Superior temporal gyrus (tissue), 1 donor: ENCODE measurements at regions not wholly inside any gene's neighbourhood (a gene's known extent, or its start where the extent isn't known, plus 50 kb on each side); places are given as distances from the start of the nearest gene placed in this dataset.

Experiments
- DNase-seq: peaks from one replicate; pipeline ENCODE4 v3.0.0-alpha.2; 2016; ENCODE audit errors: extremely low spot score

- no peak for DNase-seq
Observed at GRCh38 chr4:81632581-81633299, 161.0 kb upstream of the RASGEF1B start.

GRCh38 chr4:81631958-81632441 lies 160.3 kb upstream of the RASGEF1B start:
- DNase-seq = no peak

DNA sequence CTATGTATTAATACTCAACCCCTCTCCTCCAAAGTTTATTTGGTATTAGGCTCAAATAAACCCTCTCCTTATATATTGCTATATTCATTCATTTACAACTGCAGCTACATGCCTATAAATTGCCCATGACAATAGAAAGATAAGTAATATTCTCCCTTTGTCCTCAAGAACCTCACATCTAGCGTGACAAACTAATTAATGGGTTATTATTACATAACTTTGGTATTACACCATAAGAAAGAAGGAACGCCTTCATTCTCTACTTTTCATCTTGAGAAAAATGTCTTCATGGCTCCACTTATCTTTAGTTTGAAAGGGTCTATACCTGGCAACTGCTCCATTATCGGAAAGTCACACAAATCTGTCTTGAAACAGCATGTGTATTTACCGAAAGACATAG lies 157.7 kb upstream of the RASGEF1B start:
- no peak for DNase-seq

GRCh38 chr4:81628489-81628888 lies 156.8 kb upstream of the RASGEF1B start:
- no peak for DNase-seq

DNA sequence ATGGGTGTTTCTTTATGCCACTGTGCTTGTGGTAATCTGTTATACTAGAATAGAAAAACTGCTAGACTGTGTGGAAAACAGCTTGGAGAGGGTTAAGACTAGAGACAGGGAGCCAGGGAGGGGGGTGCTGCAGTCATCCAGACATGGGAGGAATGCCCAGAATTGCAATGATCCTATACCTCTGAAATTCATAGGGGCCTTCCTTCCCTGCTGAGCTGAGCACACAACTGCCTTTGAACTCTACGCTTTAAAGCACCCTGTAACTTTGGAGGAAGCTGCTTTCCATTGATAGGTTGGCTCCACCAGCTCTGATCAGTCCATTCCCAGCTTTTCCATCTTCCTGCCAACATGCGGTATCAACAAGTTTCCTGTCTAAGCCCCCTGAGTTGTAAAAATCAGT lies 155.9 kb upstream of the RASGEF1B start:
- DNase-seq = no peak

DNA sequence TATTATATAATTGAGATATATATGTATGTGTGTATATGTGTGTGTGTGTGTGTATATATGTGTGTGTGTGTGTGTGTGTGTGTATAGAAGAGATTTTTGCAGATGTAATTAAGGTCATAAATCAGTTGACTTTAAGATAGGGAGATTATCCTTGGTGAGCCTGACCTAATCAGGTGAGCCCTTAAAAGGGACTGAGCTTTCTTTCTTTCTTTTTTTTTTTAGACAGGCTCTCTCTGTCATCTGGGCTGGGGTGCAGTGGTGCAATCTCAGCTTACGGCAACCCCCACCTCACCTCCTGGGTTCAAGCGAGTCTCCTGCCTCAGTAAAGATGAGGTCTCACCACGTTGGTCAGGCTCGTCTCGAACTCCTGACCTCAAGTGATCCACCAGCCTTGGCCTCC lies 155.1 kb upstream of the RASGEF1B start:
- DNase-seq = no peak

GRCh38 chr4:81625422-81626417 lies 154.0 kb upstream of the RASGEF1B start:
- no peak for DNase-seq

GRCh38 chr4:81623434-81623833 lies 151.7 kb upstream of the RASGEF1B start:
- DNase-seq = no peak

GRCh38 chr4:81622474-81623184 lies 150.9 kb upstream of the RASGEF1B start:
- DNase-seq = no peak

DNA sequence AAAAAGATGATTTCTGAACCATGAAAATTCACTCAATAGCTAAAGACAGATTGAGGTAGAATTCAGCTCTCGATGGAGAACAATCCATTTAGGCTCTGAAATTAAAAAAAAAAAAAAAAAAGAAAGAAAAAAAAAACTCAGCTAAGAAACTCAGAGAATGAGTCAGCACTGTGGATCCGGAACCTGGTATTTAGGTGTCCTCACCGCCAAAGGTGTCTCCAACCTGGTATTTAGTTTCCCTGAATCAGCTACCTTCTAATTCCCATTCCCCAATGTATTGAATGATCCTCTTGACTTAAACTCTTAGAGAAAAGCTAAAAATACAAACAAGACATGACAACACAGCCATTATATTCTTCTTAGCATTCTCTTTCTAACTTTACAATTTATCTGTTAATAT lies 150.3 kb upstream of the RASGEF1B start:
- DNase-seq = no peak

DNA sequence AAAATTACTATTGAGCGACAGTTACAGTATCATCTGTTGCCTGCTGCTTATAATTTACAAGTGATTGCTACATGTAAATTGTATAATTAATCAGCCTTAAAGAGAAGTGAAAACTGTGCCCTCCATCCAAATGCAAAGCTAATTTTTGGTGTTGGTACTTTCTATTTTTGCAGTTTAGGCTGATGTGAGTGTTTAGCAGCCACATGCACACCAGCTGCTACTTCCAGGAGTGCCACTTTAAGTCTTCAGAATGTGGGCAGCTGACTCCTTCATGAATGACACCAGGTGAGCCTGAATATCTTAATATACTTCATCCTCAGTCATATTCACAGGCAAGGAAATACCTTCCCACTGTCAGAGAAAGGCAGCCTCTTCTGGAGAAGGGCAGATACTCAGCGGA lies 149.8 kb upstream of the RASGEF1B start:
- DNase-seq = no peak

DNA sequence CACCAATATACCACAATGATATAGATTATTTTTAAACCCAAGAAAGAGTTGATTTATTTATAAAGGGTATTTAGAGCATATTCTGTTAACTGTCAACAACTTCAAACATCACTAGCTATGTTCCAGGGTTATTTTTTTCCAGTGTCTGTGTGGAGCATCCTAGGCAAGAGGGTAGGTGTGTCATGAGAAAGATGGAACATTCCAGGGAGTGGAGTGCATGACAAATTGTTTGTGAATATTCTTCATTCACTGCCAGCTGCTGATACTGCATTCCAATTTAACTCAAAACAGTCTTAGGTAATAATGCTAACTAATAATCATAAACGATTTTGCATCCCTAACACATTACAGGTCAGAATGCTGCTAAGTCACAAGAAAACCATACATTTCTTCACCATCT lies 148.7 kb upstream of the RASGEF1B start:
- no peak for DNase-seq

GRCh38 chr4:81617545-81617944 lies 145.8 kb upstream of the RASGEF1B start:
- no peak for DNase-seq

- DNase-seq = no peak
Observed at GRCh38 chr4:81611221-81611620, 139.5 kb upstream of the RASGEF1B start.

- no peak for DNase-seq
Observed at GRCh38 chr4:81609844-81610243, 138.1 kb upstream of the RASGEF1B start.

DNA sequence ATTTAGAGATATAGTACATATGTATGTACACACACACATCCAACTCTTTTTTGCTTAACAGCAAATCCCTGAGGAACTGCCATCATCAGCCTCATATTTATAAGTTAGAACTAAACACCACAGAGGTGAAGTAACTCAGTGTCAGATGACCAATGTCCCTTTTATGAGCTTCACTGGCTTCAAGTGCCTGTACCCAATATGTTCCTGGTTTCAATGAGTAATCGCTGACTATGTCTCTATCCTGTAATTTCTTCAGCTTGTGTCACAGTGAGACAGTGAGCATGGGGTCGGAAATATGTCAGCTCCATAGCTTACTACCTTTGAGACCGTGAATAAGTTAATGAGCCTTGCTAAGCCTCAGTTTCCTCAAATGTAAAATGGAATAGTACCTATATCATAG lies 136.2 kb upstream of the RASGEF1B start:
- DNase-seq = no peak

DNA sequence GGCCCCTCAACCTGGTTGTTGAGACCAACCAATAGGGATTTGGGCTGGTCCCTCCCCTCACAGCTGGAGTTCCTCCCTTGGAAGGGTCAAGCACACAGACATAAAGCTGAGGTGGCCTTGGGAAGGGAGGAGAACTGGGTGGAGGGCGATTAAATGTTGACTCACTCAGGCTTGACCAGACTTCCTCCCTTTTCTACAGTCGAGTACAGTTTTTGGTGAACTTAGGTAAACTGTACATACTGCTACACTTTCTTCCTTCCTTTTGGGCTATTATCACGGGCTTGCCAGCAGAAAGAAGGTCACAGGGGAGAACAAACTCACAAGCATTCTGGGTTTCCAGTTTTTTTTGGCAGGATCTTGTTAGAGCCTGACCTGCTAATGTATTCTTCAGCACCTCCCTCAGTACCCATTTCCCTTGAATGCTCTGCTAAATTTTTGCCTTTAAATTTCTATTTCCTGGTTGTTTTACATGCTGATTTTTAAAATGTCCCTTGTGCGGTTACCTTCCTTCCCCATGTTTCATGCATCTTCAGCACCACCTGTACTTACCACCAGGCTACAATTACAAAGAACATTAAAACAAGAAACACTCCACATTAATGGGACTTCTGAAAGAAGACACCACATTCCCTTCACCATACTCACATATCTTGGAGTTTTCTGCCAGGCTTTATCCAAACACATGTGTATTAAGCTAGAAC lies 135.2 kb upstream of the RASGEF1B start:
- no peak for DNase-seq

GRCh38 chr4:81606166-81606565 lies 134.5 kb upstream of the RASGEF1B start:
- no peak for DNase-seq

DNA sequence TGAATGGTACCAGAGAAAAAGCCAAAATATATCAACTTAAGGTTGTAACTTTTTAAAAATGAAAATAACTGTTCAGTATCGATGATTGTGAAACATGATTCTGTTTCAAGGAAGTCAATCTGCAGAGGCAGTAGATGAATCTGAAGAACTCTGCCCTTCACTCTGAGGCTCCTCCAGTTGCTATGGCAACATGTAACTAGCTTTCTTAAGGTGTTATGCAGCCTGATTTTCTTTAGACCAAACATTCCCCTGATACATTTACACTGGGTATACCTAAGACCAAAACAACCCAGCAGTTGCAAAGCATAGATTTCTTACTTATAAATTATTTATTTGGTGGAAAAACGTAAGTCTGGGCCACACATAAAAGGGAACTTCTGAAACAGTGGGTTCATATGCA lies 133.6 kb upstream of the RASGEF1B start:
- DNase-seq = no peak

GRCh38 chr4:81604683-81605218 lies 133.0 kb upstream of the RASGEF1B start:
- no peak for DNase-seq

DNA sequence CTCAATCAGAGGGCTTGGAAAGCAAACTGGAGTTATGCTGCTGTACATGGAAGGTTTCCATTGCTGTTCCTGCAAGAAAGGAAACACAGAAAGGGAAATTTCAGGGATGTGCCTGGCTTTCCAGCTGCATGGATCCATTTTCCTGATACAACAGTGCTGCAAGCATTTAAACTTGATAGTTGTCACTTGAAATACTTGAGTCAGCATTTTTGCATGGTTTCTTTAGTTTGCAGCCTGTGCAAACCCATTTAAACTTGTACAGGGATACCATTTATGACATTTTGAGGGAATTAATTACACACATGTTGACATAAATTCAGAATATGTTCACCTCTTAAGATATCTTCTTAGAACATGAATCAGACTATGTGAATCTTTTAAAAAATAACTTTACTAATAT lies 131.1 kb upstream of the RASGEF1B start:
- DNase-seq = no peak
